T-cell (primary cell): ENCODE measurements at regions not wholly inside any gene's neighbourhood (a gene's known extent, or its start where the extent isn't known, plus 50 kb on each side); places are given as distances from the start of the nearest gene placed in this dataset.

Experiments used
- ATAC-seq, 4 experiments: fragments of 200-7000 bp in 3 of 4; fragments of 150-1000 bp in 1 of 4; cut with Tn5 transposase; replicated peaks in 1 of 4; 1 replicate in 3 of 4; 2 replicates in 1 of 4; pipeline ENCODE4 v1.10.0; 2021; ENCODE audit warnings: moderate library complexity in 3 of 4, mild to moderate bottlenecking in 2 of 4, moderate number of reproducible peaks in 1 of 4
- CTCF ChIA-PET, 2 donors: fragments of 300-600 bp; sonication (Branson Sonifier 250); formaldehyde crosslinking; loops; one replicate each; lab custom pipeline; 2022; ENCODE audit warnings: antibody characterized with exemption in 2 of 2; lab: Charles Lee
- POLR2A ChIA-PET, 2 donors: fragments of 300-600 bp; sonication (Branson Sonifier 250); formaldehyde crosslinking; loops; one replicate each; lab custom pipeline; 2022; ENCODE audit warnings: antibody characterized with exemption in 2 of 2; lab: Charles Lee
- DNase-seq, 35 experiments: peaks; one replicate each; pipeline versions ENCODE4 v3.0.0 to v3.0.0-alpha.2; 2013 to 2023
- H3K27ac ChIP-seq: one replicate; pipeline ENCODE4 v1.5.1; 2013; ENCODE audit warnings: low read length
- H3K27me3 ChIP-seq, 2 experiments: replicated peaks in 1 of 2; 1 replicate in 1 of 2; 2 replicates in 1 of 2; pipeline versions ENCODE4 v1.6.1 to v1.7.0; 2013; ENCODE audit warnings: low read length in 1 of 2, mixed read lengths in 1 of 2; ENCODE audit not compliant: control insufficient read depth in 2 of 2, insufficient read depth in 2 of 2; ENCODE audit errors: extremely low read depth in 1 of 2
- H3K36me3 ChIP-seq, 2 donors: 1 replicate in 1 of 2; 2 replicates in 1 of 2; pipeline versions ENCODE4 v1.6.1 to v1.7.0; 2013; ENCODE audit warnings: low read length in 1 of 2; ENCODE audit not compliant: control insufficient read depth in 2 of 2, insufficient read depth in 1 of 2; ENCODE audit errors: extremely low read depth in 1 of 2
- H3K4me1 ChIP-seq, 2 experiments: 1 replicate in 1 of 2; 2 replicates in 1 of 2; pipeline versions ENCODE4 v1.6.1 to v1.7.0; 2013; ENCODE audit warnings: low read length in 2 of 2, mixed read lengths in 1 of 2; ENCODE audit not compliant: insufficient read depth in 2 of 2, control insufficient read depth in 1 of 2; ENCODE audit errors: extremely low read depth in 1 of 2
- H3K4me3 ChIP-seq, 2 donors: 1 replicate in 1 of 2; 2 replicates in 1 of 2; pipeline versions ENCODE4 v1.5.1 to v1.7.0; 2013; ENCODE audit warnings: mild to moderate bottlenecking in 2 of 2, low read length in 1 of 2, moderate library complexity in 1 of 2; ENCODE audit not compliant: control insufficient read depth in 1 of 2; ENCODE audit errors: extremely low read depth in 1 of 2
- H3K9me3 ChIP-seq: 2 replicates; pipeline ENCODE4 v1.7.0; 2013
- H3K27ac Mint-ChIP-seq, 2 donors: one replicate each; pipeline ENCODE4 v1.8.0; 2020 to 2021; ENCODE audit warnings: mild to moderate bottlenecking in 2 of 2, mixed read lengths in 2 of 2
- H3K27me3 Mint-ChIP-seq, 2 donors: one replicate each; pipeline ENCODE4 v1.8.0; 2021 to 2022; ENCODE audit warnings: mixed read lengths in 2 of 2
- H3K36me3 Mint-ChIP-seq: one replicate; pipeline ENCODE4 v1.8.0; 2021; ENCODE audit warnings: mixed read lengths
- H3K4me1 Mint-ChIP-seq, 3 donors: one replicate each; pipeline ENCODE4 v1.8.0; 2020 to 2022; ENCODE audit warnings: mixed read lengths in 3 of 3, mild to moderate bottlenecking in 1 of 3
- H3K4me3 Mint-ChIP-seq, 3 donors: one replicate each; pipeline ENCODE4 v1.8.0; 2020 to 2022; ENCODE audit warnings: mild to moderate bottlenecking in 3 of 3, mixed read lengths in 3 of 3, moderate library complexity in 3 of 3
- H3K9me3 Mint-ChIP-seq, 3 donors: one replicate each; pipeline ENCODE4 v1.8.0; 2020 to 2022; ENCODE audit warnings: mixed read lengths in 3 of 3
- WGBS: methylation state at CpG from one replicate; pipeline ENCODE4 v1.1.5; 2013; ENCODE audit warnings: missing lambda C conversion rate; ENCODE audit not compliant: insufficient coverage; 5-methylcytosine and 5-hydroxymethylcytosine counted together

DNA sequence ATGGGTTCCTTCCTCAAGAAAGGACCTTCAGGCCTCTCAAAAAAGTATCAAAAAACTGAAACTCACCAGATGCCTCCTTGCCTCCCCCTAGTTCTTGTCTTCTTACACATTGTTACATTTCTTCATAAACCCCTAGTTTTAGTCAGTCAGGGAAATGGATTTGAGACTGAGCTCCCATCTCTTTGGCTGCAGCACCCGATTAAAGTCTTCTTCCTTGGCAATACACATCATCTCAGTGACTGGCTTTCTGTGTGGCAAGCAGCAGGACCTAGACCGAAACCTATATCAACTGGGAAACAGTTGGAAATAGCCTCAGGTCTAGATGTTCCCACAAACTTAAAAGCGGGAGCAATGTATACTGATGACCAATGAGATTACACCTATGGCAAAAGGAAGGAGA lies 512.2 kb upstream of the PKDCC start:
- H3K27ac ChIP-seq, result no peak overlapping the region
- no peaks in the 10 kb centered on the region for H3K27me3 Mint-ChIP-seq
- DNase-seq, result no peak
- no peak overlapping the region for H3K27ac Mint-ChIP-seq
- ATAC-seq, result no peak
- 80% methylated on average over 1 of the region's 3 CpGs for WGBS
- H3K9me3 ChIP-seq, result no peaks in the 10 kb centered on the region
- peaks cover 2 to 21% (median 4%) of the 10 kb centered on the region in 3 donors for H3K9me3 Mint-ChIP-seq
- H3K36me3 ChIP-seq, result no peaks in the 10 kb centered on the region
- POLR2A ChIA-PET, result no interaction called here
- H3K36me3 Mint-ChIP-seq, result no peaks in the 10 kb centered on the region
- no peaks in the 10 kb centered on the region for H3K4me1 ChIP-seq
- no peaks in the 10 kb centered on the region for H3K27me3 ChIP-seq
- no peak overlapping the region for H3K4me3 ChIP-seq
- H3K4me1 Mint-ChIP-seq, result no peaks in the 10 kb centered on the region
- CTCF ChIA-PET, result no interaction called here
- no peak overlapping the region for H3K4me3 Mint-ChIP-seq

DNA sequence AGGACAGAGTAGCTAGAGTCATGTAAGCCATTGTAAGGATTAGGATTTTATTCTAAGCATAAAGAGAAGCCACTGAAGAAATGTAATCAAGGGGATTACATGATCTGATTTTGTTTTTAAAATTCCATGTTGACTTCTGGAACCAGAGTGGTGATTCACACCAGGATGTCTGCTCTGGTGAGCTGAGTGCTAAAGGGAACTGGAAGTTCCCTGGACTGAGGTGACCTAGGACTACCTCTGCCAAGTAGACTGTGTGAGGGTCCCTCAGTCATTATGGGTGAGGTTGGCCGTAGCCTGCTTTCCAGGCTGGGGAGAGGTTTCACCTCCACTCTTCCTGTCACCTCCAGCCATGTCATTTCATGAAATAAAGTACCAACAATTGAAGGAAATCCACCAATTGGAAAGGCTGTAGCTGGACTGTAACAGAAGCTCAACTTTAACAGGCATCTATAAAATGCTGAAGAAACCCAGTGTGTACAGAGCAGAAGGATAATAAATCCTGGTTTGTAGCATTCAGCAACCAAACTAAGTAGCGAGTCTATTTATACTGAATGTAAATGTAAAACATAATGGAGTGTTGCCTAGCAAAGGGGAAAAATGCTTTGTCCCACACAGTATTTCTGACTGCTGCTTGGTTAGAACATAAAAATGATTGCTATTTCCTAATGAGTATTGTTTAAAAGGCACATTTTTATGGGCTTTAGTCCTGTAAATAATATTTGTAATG lies 507.4 kb upstream of the PKDCC start:
- no peaks in the 10 kb centered on the region for H3K27me3 Mint-ChIP-seq
- H3K36me3 Mint-ChIP-seq, result no peaks in the 10 kb centered on the region
- WGBS, result no CpG with 5 or more reads among the region's 2 CpGs
- H3K4me1 Mint-ChIP-seq, result no peaks in the 10 kb centered on the region
- H3K9me3 ChIP-seq, result no peaks in the 10 kb centered on the region
- no peak overlapping the region for H3K27ac ChIP-seq
- no peaks in the 10 kb centered on the region for H3K27me3 ChIP-seq
- ChIA-PET CTCF (no interaction called here), POLR2A (no interaction called here)
- H3K27ac Mint-ChIP-seq, result no peak overlapping the region
- H3K36me3 ChIP-seq, result no peaks in the 10 kb centered on the region
- no peaks in the 10 kb centered on the region for H3K4me1 ChIP-seq
- ATAC-seq, result no peak
- no peak overlapping the region for H3K4me3 ChIP-seq
- H3K9me3 Mint-ChIP-seq, result peaks cover 0 to 14% (median 2%) of the 10 kb centered on the region in 3 donors
- no peak overlapping the region for H3K4me3 Mint-ChIP-seq
- no peak for DNase-seq

DNA sequence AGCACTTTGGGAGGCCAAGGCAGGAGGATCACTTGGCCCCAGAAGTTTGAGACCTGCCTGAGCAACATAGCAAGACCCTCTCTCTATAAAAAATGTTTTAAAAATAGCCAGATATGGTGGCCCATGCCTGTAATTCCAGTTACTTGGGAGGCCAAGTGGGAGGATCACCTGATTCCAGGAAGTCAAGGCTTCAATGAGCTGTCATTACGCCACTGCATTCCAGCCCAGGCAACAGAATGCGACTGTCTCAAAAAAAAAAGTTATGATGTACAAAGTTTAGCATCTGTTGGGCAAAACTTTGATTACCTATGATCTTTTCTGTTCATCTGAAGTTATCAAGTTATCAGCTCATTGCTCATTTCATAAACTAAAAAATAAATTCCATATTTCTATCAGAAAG lies 504.1 kb upstream of the PKDCC start:
- Mint-ChIP-seq H3K4me3 (no peak overlapping the region), H3K27ac (no peak overlapping the region), H3K9me3 (peaks cover 0 to 10% (median 0%) of the 10 kb centered on the region in 3 donors), H3K4me1 (no peaks in the 10 kb centered on the region), H3K27me3 (no peaks in the 10 kb centered on the region), H3K36me3 (no peaks in the 10 kb centered on the region)
- Histone ChIP-seq H3K4me1 (no peaks in the 10 kb centered on the region), H3K27ac (no peak overlapping the region), H3K27me3 (no peaks in the 10 kb centered on the region), H3K4me3 (no peak overlapping the region), H3K36me3 (no peaks in the 10 kb centered on the region), H3K9me3 (no peaks in the 10 kb centered on the region)
- 100% methylated on average over 1 of the region's 2 CpGs for WGBS
- no peak for ATAC-seq
- POLR2A ChIA-PET, result interaction anchor here in 1 of 2 donors (0.7 kb wide), 1 partner anchor 30 kb away, joined by 4 read pairs; no protein-coding TSS in a partner anchor
- CTCF ChIA-PET, result interaction anchor here in 1 of 2 donors (0.5 kb wide), 1 partner anchor 283 kb away, joined by 3 read pairs; no protein-coding TSS in a partner anchor
- DNase-seq, result no peak

DNA sequence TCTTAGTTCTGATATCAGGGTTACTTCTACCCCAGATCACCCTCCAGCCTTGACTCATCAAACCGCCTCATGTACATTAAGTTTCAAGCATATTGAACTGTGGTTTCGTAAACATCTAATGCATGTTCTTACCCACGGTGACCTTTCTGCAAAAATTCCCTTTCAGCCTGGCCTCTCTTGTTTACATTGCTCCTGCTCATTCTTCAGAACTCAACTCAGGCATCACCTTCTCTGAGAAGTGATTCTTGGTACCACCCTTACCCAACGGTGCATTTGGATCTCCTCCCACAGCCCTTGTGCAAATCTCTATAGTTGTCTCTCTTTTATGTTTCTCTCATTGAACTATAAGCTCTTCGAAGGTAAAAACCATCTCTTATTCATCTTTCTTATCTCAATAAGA lies 503.1 kb upstream of the PKDCC start:
- ATAC-seq (no peak), DNase-seq (no peak)
- no peak overlapping the region for H3K27ac Mint-ChIP-seq
- POLR2A ChIA-PET, result no interaction called here
- Histone ChIP-seq H3K27me3 (no peaks in the 10 kb centered on the region), H3K36me3 (no peaks in the 10 kb centered on the region), H3K4me1 (no peaks in the 10 kb centered on the region), H3K27ac (no peak overlapping the region), H3K4me3 (no peak overlapping the region), H3K9me3 (no peaks in the 10 kb centered on the region)
- no peak overlapping the region for H3K4me3 Mint-ChIP-seq
- H3K9me3 Mint-ChIP-seq, result peaks cover 0 to 8% (median 0%) of the 10 kb centered on the region in 3 donors
- H3K36me3 Mint-ChIP-seq, result no peaks in the 10 kb centered on the region
- no peaks in the 10 kb centered on the region for H3K27me3 Mint-ChIP-seq
- no peaks in the 10 kb centered on the region for H3K4me1 Mint-ChIP-seq
- CTCF ChIA-PET, result no interaction called here
- 88% methylated on average over 2 of the region's 5 CpGs for WGBS

DNA sequence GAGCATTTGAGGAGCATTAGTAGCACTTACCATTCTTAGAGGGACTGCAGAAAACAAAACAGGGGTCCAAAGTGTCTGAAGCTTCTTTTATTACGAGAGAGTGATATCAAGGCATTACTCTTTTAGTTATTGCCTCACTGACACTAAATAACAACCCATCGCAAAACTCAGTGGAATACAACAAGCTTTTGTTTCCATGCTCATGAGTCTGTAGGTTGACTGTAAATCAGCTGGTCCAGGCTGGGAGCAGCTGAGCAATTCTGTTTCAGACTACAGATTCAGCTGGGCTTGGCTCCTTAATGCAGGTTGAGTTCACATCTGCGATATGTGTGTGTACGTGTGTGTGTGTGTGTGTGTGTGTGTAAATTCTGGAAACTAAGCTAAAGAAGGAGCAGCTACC lies 501.8 kb upstream of the PKDCC start:
- no peaks in the 10 kb centered on the region for H3K36me3 Mint-ChIP-seq
- peaks cover 0 to 6% (median 0%) of the 10 kb centered on the region in 3 donors for H3K9me3 Mint-ChIP-seq
- no peaks in the 10 kb centered on the region for H3K4me1 Mint-ChIP-seq
- no peak overlapping the region for H3K27ac Mint-ChIP-seq
- H3K27me3 ChIP-seq, result no peaks in the 10 kb centered on the region
- no peaks in the 10 kb centered on the region for H3K9me3 ChIP-seq
- ATAC-seq (no peak), DNase-seq (no peak)
- H3K4me1 ChIP-seq, result no peaks in the 10 kb centered on the region
- ChIA-PET CTCF (no interaction called here), POLR2A (no interaction called here)
- no peaks in the 10 kb centered on the region for H3K27me3 Mint-ChIP-seq
- 100% methylated on average over 1 of the region's 4 CpGs for WGBS
- no peak overlapping the region for H3K4me3 ChIP-seq
- no peaks in the 10 kb centered on the region for H3K36me3 ChIP-seq
- H3K27ac ChIP-seq, result no peak overlapping the region
- H3K4me3 Mint-ChIP-seq, result no peak overlapping the region

DNA sequence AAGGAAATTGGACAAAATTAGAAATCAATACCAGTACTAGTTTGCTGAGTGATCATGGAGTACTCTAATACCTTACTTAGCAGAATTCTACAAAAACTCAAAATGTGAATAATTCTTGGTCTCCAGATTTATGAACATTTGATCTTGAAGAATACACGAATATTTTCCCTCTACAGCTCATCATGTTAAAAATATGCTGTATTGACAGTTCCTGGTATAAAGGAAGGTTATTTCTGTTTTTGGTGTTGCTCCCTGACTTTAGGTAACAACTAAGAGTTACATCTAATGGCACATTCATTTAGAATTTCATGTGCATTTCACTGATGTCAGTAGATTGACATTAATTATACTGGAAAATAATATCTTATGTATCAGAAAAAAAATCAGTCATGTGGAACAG lies 479.2 kb upstream of the PKDCC start:
- Mint-ChIP-seq H3K27ac (no peak overlapping the region), H3K9me3 (peaks cover 0 to 8% (median 0%) of the 10 kb centered on the region in 3 donors), H3K4me1 (no peaks in the 10 kb centered on the region), H3K36me3 (no peaks in the 10 kb centered on the region), H3K4me3 (no peak overlapping the region), H3K27me3 (peaks cover 0 to 12% of the 10 kb centered on the region in 2 donors)
- DNase-seq (no peak), ATAC-seq (no peak)
- POLR2A ChIA-PET, result no interaction called here
- CTCF ChIA-PET, result no interaction called here
- Histone ChIP-seq H3K9me3 (no peaks in the 10 kb centered on the region), H3K27ac (no peak overlapping the region), H3K27me3 (no peaks in the 10 kb centered on the region), H3K4me1 (no peaks in the 10 kb centered on the region), H3K4me3 (no peak overlapping the region), H3K36me3 (no peaks in the 10 kb centered on the region)
- no CpG with 5 or more reads among the region's 1 CpG for WGBS
